OCI-LY1 (cell line): ENCODE measurements at regions not wholly inside any gene's neighbourhood (a gene's known extent, or its start where the extent isn't known, plus 50 kb on each side); places are given as distances from the start of the nearest gene placed in this dataset.

Experiments
- EZH2 ChIP-seq: fragments of 200-600 bp; sonication (generic), shearing (Covaris generic); IDR thresholded peaks from 2 replicates; pipeline ENCODE4 v1.8.0; 2017; ENCODE audit warnings: borderline replicate concordance, mixed run types, mild to moderate bottlenecking, antibody characterized with exemption, low read length, moderate library complexity, mixed read lengths
- TF ChIP-seq, protein P1 (sequence below): fragments of 200-600 bp; sonication (generic), shearing (Covaris generic); IDR thresholded peaks from 2 replicates; pipeline ENCODE4 v1.5.1; 2017; ENCODE audit warnings: mild to moderate bottlenecking, antibody characterized with exemption, low read length, moderate library complexity, mixed read lengths

DNA sequence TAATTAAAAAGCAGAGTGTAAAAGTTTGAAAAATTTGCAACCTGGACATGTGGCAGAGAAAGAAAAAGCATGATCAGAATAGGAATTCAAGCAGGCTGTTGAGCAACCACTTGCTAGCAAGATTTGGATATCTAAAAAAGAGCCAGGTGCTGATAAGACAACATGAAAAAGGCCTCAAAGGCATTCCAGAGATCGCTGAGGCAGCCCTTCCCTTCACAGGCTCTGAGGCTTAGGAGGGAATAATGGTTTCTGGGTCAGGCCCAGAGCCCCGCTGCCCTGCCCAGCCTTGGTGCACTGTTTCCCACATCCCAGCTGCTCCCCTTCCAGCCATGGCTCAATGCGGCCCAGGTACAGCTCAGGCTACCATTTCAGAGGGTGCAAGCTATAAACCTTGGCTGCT, 64.1 kb upstream of the EEPD1 start:
- TF ChIP-seq, protein P1, sequence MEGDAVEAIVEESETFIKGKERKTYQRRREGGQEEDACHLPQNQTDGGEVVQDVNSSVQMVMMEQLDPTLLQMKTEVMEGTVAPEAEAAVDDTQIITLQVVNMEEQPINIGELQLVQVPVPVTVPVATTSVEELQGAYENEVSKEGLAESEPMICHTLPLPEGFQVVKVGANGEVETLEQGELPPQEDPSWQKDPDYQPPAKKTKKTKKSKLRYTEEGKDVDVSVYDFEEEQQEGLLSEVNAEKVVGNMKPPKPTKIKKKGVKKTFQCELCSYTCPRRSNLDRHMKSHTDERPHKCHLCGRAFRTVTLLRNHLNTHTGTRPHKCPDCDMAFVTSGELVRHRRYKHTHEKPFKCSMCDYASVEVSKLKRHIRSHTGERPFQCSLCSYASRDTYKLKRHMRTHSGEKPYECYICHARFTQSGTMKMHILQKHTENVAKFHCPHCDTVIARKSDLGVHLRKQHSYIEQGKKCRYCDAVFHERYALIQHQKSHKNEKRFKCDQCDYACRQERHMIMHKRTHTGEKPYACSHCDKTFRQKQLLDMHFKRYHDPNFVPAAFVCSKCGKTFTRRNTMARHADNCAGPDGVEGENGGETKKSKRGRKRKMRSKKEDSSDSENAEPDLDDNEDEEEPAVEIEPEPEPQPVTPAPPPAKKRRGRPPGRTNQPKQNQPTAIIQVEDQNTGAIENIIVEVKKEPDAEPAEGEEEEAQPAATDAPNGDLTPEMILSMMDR, result no peak
- TF ChIP-seq EZH2, result no peak
